ENCODE measurements at regions not wholly inside any gene's neighbourhood (a gene's known extent, or its start where the extent isn't known, plus 50 kb on each side); places are given as distances from the start of the nearest gene placed in this dataset.

DNA sequence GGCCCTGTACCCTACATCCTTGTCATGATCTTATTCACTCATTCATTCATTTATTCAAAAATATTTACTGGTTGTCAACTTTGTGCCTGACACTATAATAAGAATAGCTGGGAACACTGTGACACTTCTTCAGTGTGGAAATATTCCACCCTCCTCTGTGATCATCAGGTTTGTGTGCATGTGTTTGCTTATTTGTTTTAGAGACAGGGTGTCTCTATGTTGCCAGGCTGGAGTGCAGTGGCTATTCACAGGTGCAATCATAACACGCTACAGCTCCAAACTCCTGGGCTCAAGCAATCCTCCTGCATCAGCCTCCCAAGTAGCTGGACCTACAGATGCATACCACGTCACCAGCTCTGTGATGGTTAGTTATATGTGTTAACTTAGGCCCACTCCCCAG is 50.0 kb upstream of the PLCL2 start:
- Histone ChIP-seq H3K4me1 (ENCODE audit: control insufficient read depth in 2 of 2, insufficient read depth in 2 of 2, low read length in 2 of 2) (peaks cover 8 to 10% of the 10 kb centered on the region in 2 donors), H3K9ac (ENCODE audit: low read depth in 1 of 2, low read length in 2 of 2) (no peak overlapping the region), H3K27me3 (ENCODE audit: control insufficient read depth in 2 of 2, insufficient read depth in 2 of 2, low read length in 2 of 2) (no peaks in the 10 kb centered on the region), H3K4me3 (ENCODE audit: low read length in 2 of 2) (no peak overlapping the region), H3K9me3 (ENCODE audit: control insufficient read depth in 2 of 2, low read length in 2 of 2) (no peaks in the 10 kb centered on the region), H3K36me3 (ENCODE audit: control insufficient read depth in 2 of 2, insufficient read depth in 2 of 2, low read length in 2 of 2) (no peaks in the 10 kb centered on the region), H3K27ac (ENCODE audit: low read depth in 2 of 2, low read length in 2 of 2) (no peak overlapping the region)
